ENCODE measurements at regions not wholly inside any gene's neighbourhood (a gene's known extent, or its start where the extent isn't known, plus 50 kb on each side); places are given as distances from the start of the nearest gene placed in this dataset.

DNA sequence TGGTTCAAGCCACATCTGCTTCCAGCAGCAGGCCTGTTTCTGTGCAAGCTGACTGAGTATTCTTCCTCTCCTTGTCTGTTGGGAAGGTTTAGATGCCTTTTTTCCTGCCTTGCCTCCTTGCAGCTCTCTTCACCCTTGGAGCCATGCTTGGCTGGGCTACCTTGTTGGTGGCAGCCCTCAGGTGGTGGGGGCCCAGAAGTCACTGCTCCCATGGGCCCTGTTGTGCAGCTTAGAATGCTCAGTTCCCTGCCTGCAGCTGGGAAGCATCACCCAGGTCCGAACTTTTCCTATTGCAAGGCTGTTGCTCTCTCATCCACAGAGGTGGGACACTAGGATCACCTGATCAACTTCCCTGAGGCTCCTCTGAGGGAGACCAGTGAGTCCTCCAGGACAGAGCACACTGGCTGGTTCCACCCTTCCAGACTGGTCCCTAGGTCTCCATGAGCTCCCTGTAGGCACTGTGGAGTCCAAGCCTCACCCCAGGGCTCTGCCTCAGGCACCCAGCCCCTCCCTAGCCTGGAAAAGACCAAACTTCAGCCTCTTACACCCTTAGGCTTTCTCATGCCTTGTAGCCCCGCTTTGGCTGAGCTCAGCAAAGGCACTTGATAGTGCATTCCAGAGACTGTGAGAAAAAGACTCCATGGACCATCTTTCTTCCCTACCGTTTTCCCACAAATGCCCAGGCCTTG, 219.3 kb upstream of the SH3BP4 start:
- in situ Hi-C loops (cut with HindIII; ENCODE audit: low sequenced_read_pairs) = no loop called here

DNA sequence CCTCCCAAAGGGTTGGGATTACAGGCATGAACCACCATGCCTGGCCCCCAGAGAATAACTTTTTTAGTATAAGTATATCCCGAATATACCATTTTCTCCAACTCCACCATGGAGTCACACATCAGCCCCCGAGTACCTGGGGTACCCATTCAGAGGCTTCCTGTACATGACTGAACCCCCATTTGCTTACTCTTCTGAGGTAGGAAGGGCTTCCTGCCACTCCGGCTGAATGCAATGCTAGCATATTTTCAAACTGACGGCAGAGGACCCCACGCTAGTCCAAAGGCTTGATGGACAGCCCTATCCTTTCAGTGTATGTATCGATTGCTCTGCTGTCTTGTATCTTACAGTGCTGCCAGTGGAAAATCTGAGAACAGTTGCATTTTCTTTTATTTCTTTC, 220.6 kb upstream of the SH3BP4 start:
- in situ Hi-C loops (cut with HindIII; ENCODE audit: low sequenced_read_pairs) = no loop called here

- in situ Hi-C loops (cut with HindIII; ENCODE audit: low sequenced_read_pairs) = no loop called here
Observed at GRCh38 chr2:234730066-234730640, 221.7 kb upstream of the SH3BP4 start.

- in situ Hi-C loops (cut with HindIII; ENCODE audit: low sequenced_read_pairs) = no loop called here
Observed at GRCh38 chr2:234725528-234726264, 226.1 kb upstream of the SH3BP4 start.

GRCh38 chr2:234724850-234725249, 227.0 kb upstream of the SH3BP4 start:
- in situ Hi-C loops (cut with HindIII; ENCODE audit: low sequenced_read_pairs) = no loop called here

DNA sequence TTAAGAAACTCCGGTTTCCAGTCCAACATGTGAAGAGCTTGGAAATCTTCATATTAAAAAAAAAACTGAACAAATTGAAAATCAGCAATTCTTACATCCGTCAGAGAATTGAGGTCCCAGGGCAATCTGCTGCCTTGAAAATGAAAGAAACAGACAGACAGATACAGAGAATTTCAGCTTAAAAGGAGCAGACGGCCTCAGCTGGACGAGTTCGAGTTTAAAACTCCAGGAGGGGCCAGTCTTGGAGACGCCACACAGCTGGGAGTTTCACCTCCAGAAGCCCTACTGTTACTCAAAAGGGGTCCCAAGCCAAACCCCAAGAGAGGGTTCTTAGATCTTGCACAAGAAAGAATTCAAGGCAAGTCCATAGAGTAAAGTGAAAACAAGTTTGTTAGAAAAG, 226.5 kb upstream of the ARL4C start:
- in situ Hi-C loops (cut with HindIII; ENCODE audit: low sequenced_read_pairs) = no loop called here

GRCh38 chr2:234722176-234722575, 225.3 kb upstream of the ARL4C start:
- in situ Hi-C loops (cut with HindIII; ENCODE audit: low sequenced_read_pairs) = no loop called here

DNA sequence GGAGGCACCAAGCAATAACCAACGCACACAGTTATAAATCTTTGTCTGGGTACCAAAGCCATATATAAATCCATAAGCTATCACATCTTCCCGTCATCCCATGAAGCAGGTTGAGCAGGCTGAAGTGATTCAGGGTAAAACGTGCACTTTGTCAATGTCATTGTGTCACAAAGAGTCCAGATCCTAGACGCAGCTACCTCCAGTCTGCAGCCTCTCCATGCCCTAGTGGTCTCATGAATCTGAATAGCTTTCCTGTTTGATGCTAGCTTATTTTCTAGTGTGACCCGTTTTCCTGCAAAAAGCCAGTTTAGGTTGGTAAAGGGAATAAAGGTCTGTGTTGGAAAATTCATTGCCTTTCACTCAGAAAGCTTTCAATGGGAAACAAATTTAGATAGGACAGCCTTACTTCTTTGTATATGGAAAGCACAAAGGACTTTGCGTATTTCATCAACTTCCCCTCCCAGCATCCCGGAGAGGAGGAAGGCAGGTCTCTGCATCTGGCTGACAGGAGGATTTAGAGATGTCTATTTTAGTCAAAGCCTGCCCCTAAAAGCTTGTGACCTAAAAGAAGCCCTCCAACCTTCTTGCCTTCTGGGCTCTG, 222.3 kb upstream of the ARL4C start:
- in situ Hi-C loops (cut with HindIII; ENCODE audit: low sequenced_read_pairs) = no loop called here

- in situ Hi-C loops (cut with HindIII; ENCODE audit: low sequenced_read_pairs) = no loop called here
Observed at GRCh38 chr2:234716271-234716670, 219.4 kb upstream of the ARL4C start.

GRCh38 chr2:234715671-234716250, 218.9 kb upstream of the ARL4C start:
- in situ Hi-C loops (cut with HindIII; ENCODE audit: low sequenced_read_pairs) = no loop called here

DNA sequence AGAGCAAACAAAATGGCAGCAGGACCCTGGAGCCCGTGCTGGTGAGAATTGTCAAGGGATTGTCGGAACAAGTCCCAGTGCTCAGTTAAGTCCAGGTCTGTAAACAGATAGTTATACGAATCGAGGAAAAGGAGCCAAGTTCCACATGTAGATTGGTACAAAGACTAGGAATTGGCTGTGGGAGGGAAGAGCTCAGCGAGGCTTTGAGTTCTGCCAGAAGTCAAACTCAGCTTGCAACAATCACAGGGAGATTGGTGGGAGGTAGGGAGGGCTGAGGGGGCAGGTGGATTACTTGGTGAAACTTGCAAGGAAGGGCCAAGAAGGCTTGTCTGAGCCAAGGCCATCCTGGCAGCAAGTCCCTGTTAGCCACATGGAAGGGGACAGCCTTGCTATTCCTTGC, 217.8 kb upstream of the ARL4C start:
- in situ Hi-C loops (cut with HindIII; ENCODE audit: low sequenced_read_pairs) = no loop called here

GRCh38 chr2:234712421-234712935, 215.6 kb upstream of the ARL4C start:
- in situ Hi-C loops (cut with HindIII; ENCODE audit: low sequenced_read_pairs) = no loop called here

DNA sequence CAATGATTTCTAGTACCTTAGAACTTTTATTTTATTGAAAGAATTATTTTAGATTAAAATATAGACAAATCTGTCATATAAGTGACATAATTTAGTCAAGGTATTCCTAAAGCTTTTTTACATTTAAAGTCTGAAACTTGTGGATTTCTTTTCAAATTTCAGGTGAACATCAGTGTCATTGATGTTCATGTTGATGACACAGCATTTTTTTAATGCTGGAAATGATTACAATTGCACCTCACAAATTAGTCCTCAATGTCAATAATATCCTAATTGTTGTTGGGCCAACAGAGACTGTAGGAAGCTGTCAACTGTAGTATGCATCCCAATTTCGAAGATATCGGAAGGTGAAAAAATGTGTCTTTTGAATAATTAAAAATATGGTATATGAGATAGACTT, 214.4 kb upstream of the ARL4C start:
- in situ Hi-C loops (cut with HindIII; ENCODE audit: low sequenced_read_pairs) = no loop called here

GRCh38 chr2:234710587-234710986, 213.7 kb upstream of the ARL4C start:
- in situ Hi-C loops (cut with HindIII; ENCODE audit: low sequenced_read_pairs) = no loop called here

- in situ Hi-C loops (cut with HindIII; ENCODE audit: low sequenced_read_pairs) = no loop called here
Observed at GRCh38 chr2:234710066-234710465, 213.2 kb upstream of the ARL4C start.

DNA sequence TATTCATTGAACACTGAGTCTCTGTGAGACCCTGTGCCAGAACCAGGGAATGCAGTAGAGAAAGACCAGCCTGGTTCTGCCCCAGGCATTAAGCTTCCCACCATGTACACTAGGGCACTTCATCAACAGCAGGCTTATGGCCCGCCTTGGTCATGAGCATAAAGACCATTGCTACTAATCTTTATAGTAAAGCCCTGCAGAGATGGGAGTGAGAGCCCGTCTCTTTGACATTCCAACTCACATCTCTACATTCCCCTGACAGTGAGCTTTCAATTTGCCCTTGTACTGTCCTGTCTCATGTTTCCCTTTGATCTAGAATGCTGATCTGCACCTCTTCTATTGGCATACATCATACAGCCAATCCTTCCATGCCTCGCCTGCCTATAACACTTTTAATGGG, 211.8 kb upstream of the ARL4C start:
- in situ Hi-C loops (cut with HindIII; ENCODE audit: low sequenced_read_pairs) = no loop called here

DNA sequence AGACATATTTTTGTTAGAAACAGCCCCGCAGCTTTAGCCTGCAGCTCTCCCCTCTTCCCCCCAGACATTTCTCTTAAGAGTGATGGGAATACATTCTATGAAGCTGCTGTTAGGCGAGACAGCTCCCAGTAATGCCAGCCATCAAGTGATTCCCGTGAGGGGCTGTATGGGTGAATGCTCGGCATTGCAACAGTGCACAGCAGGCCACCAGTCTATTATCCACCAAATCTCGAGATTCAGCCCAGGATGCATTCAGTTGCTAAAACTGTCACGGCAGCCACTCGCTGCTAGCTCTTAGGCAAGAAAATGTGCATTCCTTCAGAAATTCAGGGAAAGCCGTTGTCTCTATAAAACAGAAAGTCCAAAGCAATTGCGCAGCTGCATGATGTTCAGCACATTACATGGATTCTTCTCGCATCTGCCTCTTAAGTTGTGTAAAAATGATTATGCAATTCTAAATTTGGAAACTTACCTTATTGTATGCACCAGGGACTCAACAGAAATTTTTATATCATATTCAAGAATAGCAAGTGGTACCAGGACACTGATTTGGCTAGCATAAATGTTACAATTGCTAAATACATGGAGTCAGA, 211.3 kb upstream of the ARL4C start:
- in situ Hi-C loops (cut with HindIII; ENCODE audit: low sequenced_read_pairs) = no loop called here

- in situ Hi-C loops (cut with HindIII; ENCODE audit: low sequenced_read_pairs) = no loop called here
Observed at GRCh38 chr2:234706086-234706485, 209.2 kb upstream of the ARL4C start.

DNA sequence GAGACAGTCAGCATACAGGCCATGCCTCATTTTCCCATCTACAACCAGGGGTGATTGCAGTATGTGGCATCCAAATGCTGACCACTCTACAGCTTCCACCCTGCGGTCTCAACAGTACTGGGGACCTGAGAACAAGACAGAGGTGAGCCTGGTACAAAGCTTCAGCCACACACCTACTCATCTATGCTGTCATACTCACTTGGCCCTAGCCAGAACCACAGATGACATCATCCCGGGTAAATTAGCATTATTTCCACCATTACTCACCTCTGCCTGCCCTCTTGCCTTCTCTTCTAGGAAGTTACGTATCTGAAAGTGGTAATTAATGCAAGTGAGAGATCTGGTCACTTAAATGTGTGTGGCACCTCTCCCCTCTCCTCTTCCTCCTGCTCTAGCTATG, 208.2 kb upstream of the ARL4C start:
- in situ Hi-C loops (cut with HindIII; ENCODE audit: low sequenced_read_pairs) = no loop called here

DNA sequence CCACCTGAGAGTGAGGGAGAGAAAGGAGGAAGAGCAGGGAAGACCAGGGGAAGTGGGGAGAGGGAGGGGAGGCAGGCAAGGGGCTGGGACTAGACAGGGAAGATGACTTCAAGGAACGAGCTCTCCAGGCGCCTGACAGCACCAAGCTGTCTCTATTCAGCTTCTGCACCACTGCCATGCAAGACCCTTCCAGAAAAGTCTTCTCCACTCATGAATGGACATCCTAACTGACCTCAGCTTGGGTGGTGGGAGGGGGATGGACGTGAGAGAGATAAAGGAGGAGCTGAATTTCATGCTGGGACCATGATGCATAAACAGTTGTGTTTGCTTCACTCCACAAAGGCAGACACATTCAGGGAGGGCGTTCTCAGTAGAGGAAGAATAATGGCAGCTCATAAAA, 206.4 kb upstream of the ARL4C start:
- in situ Hi-C loops (cut with HindIII; ENCODE audit: low sequenced_read_pairs) = no loop called here

GRCh38 chr2:234702731-234703225, 205.9 kb upstream of the ARL4C start:
- in situ Hi-C loops (cut with HindIII; ENCODE audit: low sequenced_read_pairs) = no loop called here
